Cardiac muscle cell (in vitro differentiated cells and primary cell): ENCODE measurements at regions not wholly inside any gene's neighbourhood (a gene's known extent, or its start where the extent isn't known, plus 50 kb on each side); places are given as distances from the start of the nearest gene placed in this dataset.

Experiments used
- DNase-seq, 2 donors: peaks; one replicate each; pipeline versions ENCODE4 v3.0.0 to v3.0.0-alpha.2; 2010 to 2017; ENCODE audit warnings: low read depth in 1 of 2, low spot score in 1 of 2
- H3K27ac ChIP-seq: fragments of 200-600 bp; sonication (generic); 2 replicates; pipeline ENCODE4 v1.5.1; 2016
- H3K27me3 ChIP-seq: fragments of 200-600 bp; sonication (generic); 2 replicates; pipeline ENCODE4 v1.6.0; 2016; ENCODE audit warnings: control low read depth
- H3K36me3 ChIP-seq: fragments of 200-600 bp; sonication (generic); 2 replicates; pipeline ENCODE4 v1.5.1; 2016; ENCODE audit warnings: control low read depth
- H3K4me1 ChIP-seq: fragments of 200-600 bp; sonication (generic); 2 replicates; pipeline ENCODE4 v1.8.1; 2017; ENCODE audit warnings: low read depth, mild to moderate bottlenecking, mixed run types
- H3K4me3 ChIP-seq: fragments of 200-600 bp; sonication (generic); 2 replicates; pipeline ENCODE4 v1.5.1; 2016; ENCODE audit warnings: mild to moderate bottlenecking
- H3K9me3 ChIP-seq: fragments of 200-600 bp; sonication (generic); 2 replicates; pipeline ENCODE4 v1.5.1; 2017; ENCODE audit warnings: low read depth, mild to moderate bottlenecking, control low read depth
- CTCF ChIP-seq: IDR thresholded peaks from 2 replicates; pipeline ENCODE4 v1.5.1; 2012; ENCODE audit warnings: low read depth, mild to moderate bottlenecking, low read length

DNA sequence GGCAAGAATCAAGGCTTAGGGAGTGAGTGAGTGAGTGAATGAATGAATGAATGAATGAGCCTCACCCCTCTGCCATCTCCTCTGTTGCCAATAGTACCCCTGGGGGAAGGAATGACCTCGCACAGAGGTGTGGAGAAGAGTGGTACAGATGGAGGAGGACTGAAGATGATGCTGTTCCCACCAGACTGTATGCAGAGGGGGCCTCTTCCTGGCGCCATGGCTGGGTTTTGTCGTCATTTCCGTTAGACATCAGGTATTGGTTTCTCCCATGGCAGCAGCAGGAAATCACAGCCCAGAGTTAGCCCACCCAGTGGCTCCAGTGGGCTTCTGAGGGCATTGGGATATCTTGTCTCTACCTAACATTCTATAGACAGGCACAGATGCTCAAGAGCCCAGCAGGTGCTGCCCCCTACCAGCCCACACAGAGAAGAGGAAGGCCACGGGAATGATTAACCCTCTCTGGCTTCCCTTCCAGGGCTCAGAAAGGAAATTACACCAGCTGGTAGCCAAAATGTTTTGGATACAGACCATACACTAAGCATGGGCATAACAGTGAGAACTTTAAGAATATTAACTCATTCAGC lies 109.8 kb upstream of the SLC6A11 start:
- Histone ChIP-seq H3K9me3 (no peaks in the 10 kb centered on the region), H3K4me1 (no peaks in the 10 kb centered on the region), H3K4me3 (no peak overlapping the region), H3K27me3 (peaks cover 87% of the 10 kb centered on the region), H3K27ac (no peak overlapping the region), H3K36me3 (no peaks in the 10 kb centered on the region)
- no peak for DNase-seq
- TF ChIP-seq CTCF = no peak

- no peak for TF ChIP-seq CTCF
- H3K4me1 ChIP-seq = no peaks in the 10 kb centered on the region
- H3K27ac ChIP-seq = no peak overlapping the region
- no peak for DNase-seq
- H3K9me3 ChIP-seq = no peaks in the 10 kb centered on the region
- H3K4me3 ChIP-seq = peak overlapping the region; percentile 36
- H3K36me3 ChIP-seq = no peaks in the 10 kb centered on the region
- peaks cover 89% of the 10 kb centered on the region for H3K27me3 ChIP-seq
Measured at GRCh38 chr3:10706740-10707399, 109.2 kb upstream of the SLC6A11 start.

DNA sequence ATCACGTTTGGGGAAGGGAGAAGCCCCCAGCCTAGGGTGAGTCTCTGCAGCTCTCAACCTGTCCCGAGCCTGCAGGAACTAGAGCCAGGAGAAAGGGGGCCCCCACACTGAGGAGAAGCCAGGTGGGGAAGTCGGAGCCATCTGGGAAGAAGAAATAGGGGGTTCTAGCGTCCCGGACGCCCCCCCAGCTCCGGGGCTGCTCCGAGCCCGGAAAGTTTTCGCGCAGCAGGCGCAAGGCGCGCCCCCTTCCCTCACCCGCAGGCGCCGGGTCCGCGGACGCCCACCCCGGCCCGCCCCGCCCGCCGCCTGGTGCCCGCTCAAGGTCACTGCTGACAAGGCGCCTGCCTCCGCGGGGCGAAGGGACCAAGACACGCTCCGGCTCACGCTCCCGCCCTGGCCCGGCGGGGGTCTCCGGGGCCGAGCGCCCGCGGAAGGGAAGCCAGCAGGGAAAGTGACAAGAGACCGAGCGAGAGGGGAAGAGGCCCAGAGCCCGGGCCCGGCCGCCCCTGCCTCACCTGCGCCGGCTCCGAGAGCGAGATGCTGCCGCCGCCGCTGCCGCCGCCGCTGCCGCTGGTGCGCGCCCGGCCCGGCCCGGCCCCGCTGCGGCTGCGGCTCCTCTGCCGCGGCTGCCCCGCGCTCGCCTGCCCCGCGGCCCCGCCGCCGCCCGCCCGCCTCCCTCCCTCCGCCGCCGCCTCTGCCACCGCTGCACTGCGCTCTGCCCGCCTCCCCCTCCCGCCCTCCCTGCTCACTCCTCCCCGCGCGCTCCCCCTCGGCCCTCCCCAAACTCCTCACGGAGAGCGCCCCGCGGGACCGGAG lies 108.4 kb upstream of the SLC6A11 start:
- Histone ChIP-seq H3K27me3 (peaks cover 89% of the 10 kb centered on the region), H3K4me3 (peak overlapping the region; percentile 36), H3K9me3 (no peaks in the 10 kb centered on the region), H3K27ac (no peak overlapping the region), H3K36me3 (no peaks in the 10 kb centered on the region), H3K4me1 (no peaks in the 10 kb centered on the region)
- TF ChIP-seq CTCF = no peak
- peak in 1 of 2 donors; percentile 44 for DNase-seq

GRCh38 chr3:10708216-10708893 lies 107.7 kb upstream of the SLC6A11 start:
- peaks cover 93% of the 10 kb centered on the region for H3K27me3 ChIP-seq
- no peak overlapping the region for H3K4me3 ChIP-seq

More at GRCh38 chr3:10708216-10708893, 107.7 kb upstream of the SLC6A11 start:
- DNase-seq = no peak
- Histone ChIP-seq H3K4me1 (no peaks in the 10 kb centered on the region), H3K9me3 (no peaks in the 10 kb centered on the region), H3K36me3 (no peaks in the 10 kb centered on the region), H3K27ac (no peak overlapping the region)
- TF ChIP-seq CTCF = no peak
